Tibial artery (tissue), 4 donors: ENCODE measurements at regions not wholly inside any gene's neighbourhood (a gene's known extent, or its start where the extent isn't known, plus 50 kb on each side); places are given as distances from the start of the nearest gene placed in this dataset.

ENCODE experiments used
- DNase-seq, 2 donors: peaks; one replicate each; pipeline ENCODE4 v3.0.0-alpha.2; 2019
- H3K27ac ChIP-seq, 2 donors: fragments of 200-600 bp; sonication (generic) in 1 of 2; 1 replicate in 1 of 2; 2 replicates in 1 of 2; pipeline ENCODE4 v1.5.1; 2018 to 2019; ENCODE audit warnings: mild to moderate bottlenecking in 1 of 2
- H3K27me3 ChIP-seq, 2 donors: fragments of 200-600 bp; sonication (generic) in 1 of 2; one replicate each; pipeline versions ENCODE4 v1.5.1 to v1.6.0; 2016 to 2019
- H3K36me3 ChIP-seq, 3 donors: fragments of 200-600 bp; sonication (generic) in 2 of 3; one replicate each; pipeline ENCODE4 v1.5.1; 2016 to 2019; ENCODE audit warnings: mild to moderate bottlenecking in 2 of 3
- H3K4me1 ChIP-seq, 4 donors: fragments of 200-600 bp; sonication (generic) in 2 of 4; 1 replicate in 3 of 4; 2 replicates in 1 of 4; pipeline ENCODE4 v1.5.1; 2016 to 2019
- H3K4me3 ChIP-seq, 2 donors: fragments of 200-600 bp; sonication (generic) in 1 of 2; 1 replicate in 1 of 2; 2 replicates in 1 of 2; pipeline ENCODE4 v1.5.1; 2018 to 2019; ENCODE audit warnings: mild to moderate bottlenecking in 2 of 2
- H3K9me3 ChIP-seq, 3 donors: fragments of 200-600 bp; sonication (generic) in 1 of 3; one replicate each; pipeline ENCODE4 v1.5.1; 2016 to 2019
- intact Hi-C: fragments of 100-400 bp; cut with DNase I; formaldehyde crosslinking; loops from one replicate; pipeline ENCODE4 v1.15.0; 2023; ENCODE audit warnings: low total_unique reads
- TF ChIP-seq, protein P1 (sequence below), 2 experiments: fragments of 200-600 bp in 1 of 2; fragments of 450-650 bp in 1 of 2; IDR thresholded peaks; one replicate each; pipeline ENCODE4 v1.5.1; 2017 to 2019; ENCODE audit warnings: antibody characterized with exemption in 2 of 2, mild to moderate bottlenecking in 1 of 2, moderate library complexity in 1 of 2

DNA sequence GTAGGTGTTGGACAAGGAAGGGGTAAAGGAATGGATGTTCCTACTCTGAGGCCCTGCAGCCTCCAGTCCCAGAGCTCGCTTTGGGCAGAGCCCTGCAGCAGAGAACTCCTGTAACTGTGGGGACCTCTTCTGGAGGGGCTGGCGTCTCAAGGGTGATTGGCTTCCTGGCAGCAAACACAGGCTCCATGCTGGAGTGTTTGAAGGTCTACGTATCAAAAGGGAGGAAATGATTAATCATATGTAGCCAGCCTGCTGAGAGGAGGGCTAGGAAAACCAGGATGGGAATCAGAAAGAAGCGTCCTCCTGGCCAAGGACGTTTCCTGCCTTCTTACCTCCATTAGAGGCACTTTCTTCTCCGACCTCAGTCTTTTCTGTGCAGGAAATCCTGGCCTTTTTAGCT, 208.5 kb downstream of the TSHZ3 start:
- intact Hi-C loops: no loop called here
- no peaks in the 10 kb centered on the region for H3K9me3 ChIP-seq
- TF ChIP-seq, protein P1, sequence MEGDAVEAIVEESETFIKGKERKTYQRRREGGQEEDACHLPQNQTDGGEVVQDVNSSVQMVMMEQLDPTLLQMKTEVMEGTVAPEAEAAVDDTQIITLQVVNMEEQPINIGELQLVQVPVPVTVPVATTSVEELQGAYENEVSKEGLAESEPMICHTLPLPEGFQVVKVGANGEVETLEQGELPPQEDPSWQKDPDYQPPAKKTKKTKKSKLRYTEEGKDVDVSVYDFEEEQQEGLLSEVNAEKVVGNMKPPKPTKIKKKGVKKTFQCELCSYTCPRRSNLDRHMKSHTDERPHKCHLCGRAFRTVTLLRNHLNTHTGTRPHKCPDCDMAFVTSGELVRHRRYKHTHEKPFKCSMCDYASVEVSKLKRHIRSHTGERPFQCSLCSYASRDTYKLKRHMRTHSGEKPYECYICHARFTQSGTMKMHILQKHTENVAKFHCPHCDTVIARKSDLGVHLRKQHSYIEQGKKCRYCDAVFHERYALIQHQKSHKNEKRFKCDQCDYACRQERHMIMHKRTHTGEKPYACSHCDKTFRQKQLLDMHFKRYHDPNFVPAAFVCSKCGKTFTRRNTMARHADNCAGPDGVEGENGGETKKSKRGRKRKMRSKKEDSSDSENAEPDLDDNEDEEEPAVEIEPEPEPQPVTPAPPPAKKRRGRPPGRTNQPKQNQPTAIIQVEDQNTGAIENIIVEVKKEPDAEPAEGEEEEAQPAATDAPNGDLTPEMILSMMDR (IDR thresholded peaks at IDR 0.05): no peak
- no peaks in the 10 kb centered on the region for H3K27me3 ChIP-seq
- no peak overlapping the region for H3K27ac ChIP-seq
- H3K4me3 ChIP-seq: no peak overlapping the region
- H3K36me3 ChIP-seq: no peaks in the 10 kb centered on the region
- DNase-seq: no peak
- H3K4me1 ChIP-seq: no peaks in the 10 kb centered on the region

DNA sequence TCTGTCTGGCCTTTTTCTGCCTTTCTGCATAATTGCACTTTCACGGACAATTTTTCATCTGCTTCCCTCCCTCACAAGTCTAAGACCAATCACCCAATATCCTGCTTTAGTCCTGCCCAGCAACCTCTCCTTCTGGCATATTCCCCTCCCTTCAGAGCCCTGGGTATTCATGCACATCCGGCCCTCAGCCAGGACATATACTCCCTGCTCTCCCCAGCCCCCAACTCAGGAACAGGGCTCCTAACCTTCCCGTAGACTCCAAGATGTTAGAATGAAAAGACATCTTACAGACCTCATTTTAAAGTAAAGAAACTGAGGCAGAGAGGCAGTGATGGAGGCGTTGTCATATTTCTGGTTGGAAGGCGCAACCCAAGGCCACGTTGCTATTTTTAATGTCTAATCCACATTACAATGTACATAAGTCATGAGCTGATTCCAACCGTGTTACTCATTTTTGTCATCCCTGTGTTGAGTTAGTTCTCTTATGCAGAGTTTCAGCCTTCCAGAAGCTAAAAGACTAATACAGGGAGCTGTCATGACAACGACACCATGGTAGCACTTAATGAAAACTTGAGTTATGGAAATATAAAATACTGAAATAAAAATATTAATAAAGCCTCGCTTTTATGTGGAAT, 209.2 kb downstream of the TSHZ3 start:
- no peaks in the 10 kb centered on the region for H3K9me3 ChIP-seq
- H3K4me1 ChIP-seq: no peaks in the 10 kb centered on the region
- no peak overlapping the region for H3K4me3 ChIP-seq
- H3K27me3 ChIP-seq: no peaks in the 10 kb centered on the region
- intact Hi-C loops: no loop called here
- no peaks in the 10 kb centered on the region for H3K36me3 ChIP-seq
- TF ChIP-seq, protein P1 (IDR thresholded peaks at IDR 0.05): no peak
- DNase-seq: no peak
- no peak overlapping the region for H3K27ac ChIP-seq

DNA sequence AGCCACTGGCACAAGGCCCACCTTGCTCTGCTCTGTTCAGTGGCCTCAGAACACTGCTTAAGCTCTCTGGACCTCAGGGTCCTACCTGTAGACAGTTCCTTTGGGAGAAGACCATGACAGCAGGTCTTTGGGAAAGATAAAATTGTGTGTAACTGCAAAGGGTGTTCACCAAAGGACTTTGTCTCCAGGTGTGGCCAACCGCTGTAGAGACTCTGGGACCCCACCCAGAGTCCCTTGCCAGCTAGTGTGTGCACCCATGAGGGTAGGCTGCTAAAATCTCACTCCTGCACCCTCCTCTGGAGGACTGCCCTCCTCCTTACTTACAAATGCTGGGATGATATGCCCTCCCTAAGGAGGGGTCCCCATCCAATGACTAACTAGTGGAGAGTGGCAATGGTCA, 211.2 kb downstream of the TSHZ3 start:
- intact Hi-C loops: no loop called here
- no peak for DNase-seq

DNA sequence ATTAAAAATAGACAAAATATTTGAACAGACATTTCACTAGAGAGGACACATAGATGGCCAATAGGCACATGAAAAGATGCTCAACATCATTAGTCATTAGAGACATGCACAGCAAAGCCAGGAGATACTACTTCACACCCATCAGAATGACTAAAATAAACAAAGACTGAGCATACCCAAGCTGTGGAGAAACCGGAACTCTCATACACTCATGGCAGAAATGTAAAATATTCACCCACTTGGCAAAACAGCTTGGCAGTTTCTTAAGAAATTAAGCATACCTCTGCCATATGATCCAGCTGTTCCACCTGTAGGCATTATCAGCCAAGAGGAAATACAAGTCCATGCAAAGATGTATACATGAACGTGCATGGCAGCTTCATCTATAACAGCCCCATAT, 213.4 kb downstream of the TSHZ3 start:
- no peaks in the 10 kb centered on the region for H3K4me1 ChIP-seq
- H3K36me3 ChIP-seq: no peaks in the 10 kb centered on the region
- TF ChIP-seq, protein P1 (IDR thresholded peaks at IDR 0.05): no peak
- H3K27ac ChIP-seq: no peak overlapping the region
- H3K27me3 ChIP-seq: no peaks in the 10 kb centered on the region
- intact Hi-C loops: no loop called here
- no peak overlapping the region for H3K4me3 ChIP-seq
- no peaks in the 10 kb centered on the region for H3K9me3 ChIP-seq
- no peak for DNase-seq

More for the DNA sequence above, 211.2 kb downstream of the TSHZ3 start:
- H3K36me3 ChIP-seq: no peaks in the 10 kb centered on the region
- H3K27ac ChIP-seq: no peak overlapping the region
- no peak overlapping the region for H3K4me3 ChIP-seq
- TF ChIP-seq, protein P1 (IDR thresholded peaks at IDR 0.05): no peak
- H3K27me3 ChIP-seq: no peaks in the 10 kb centered on the region
- no peaks in the 10 kb centered on the region for H3K9me3 ChIP-seq
- no peaks in the 10 kb centered on the region for H3K4me1 ChIP-seq

DNA sequence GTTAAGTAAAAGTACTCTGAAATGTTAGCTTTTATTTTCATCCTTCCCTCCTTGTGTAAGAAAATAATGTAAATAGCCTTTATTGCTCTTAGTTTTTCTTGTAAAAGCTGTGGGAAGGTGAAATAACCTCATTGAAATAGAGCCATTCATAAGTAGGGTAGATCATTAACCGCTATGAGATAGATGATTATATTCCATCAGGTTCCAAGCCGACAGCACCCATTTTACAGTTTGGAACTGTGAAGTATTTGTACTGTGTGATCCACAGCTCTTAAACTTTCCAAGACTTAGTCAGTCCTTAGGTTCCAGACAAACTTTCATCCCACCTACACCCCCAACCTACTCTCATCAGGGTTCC, 216.5 kb downstream of the TSHZ3 start:
- no peaks in the 10 kb centered on the region for H3K27me3 ChIP-seq
- DNase-seq: no peak
- no peaks in the 10 kb centered on the region for H3K4me1 ChIP-seq
- TF ChIP-seq, protein P1 (IDR thresholded peaks at IDR 0.05): no peak
- no peaks in the 10 kb centered on the region for H3K36me3 ChIP-seq
- H3K27ac ChIP-seq: no peak overlapping the region
- intact Hi-C loops: no loop called here
- H3K9me3 ChIP-seq: no peaks in the 10 kb centered on the region
- H3K4me3 ChIP-seq: no peak overlapping the region

DNA sequence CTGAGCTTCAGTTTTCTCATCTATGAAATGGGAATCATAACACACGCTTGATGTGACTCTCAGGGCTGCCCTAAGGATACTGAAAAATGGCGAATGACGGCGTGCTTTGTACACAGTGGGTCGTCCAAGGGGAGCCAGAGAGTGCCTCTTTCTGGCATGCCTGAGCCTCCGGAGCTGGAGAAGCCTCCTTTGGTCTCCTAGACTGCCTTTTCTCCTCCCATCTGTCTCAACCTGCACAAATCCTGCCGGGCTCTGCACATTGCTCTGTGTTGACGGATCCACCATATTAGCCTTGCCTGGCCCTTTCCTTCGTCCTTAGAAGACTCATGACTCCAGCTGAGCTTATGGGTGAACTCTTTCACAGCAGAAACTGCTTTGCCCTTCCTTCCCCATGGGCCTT, 220.9 kb downstream of the TSHZ3 start:
- no peak overlapping the region for H3K27ac ChIP-seq
- intact Hi-C loops: no loop called here
- TF ChIP-seq, protein P1 (IDR thresholded peaks at IDR 0.05): no peak
- H3K4me3 ChIP-seq: no peak overlapping the region
- H3K4me1 ChIP-seq: no peaks in the 10 kb centered on the region
- no peaks in the 10 kb centered on the region for H3K36me3 ChIP-seq
- DNase-seq: no peak
- no peaks in the 10 kb centered on the region for H3K27me3 ChIP-seq
- H3K9me3 ChIP-seq: no peaks in the 10 kb centered on the region
